BE2C (cell line): ENCODE measurements at regions not wholly inside any gene's neighbourhood (a gene's known extent, or its start where the extent isn't known, plus 50 kb on each side); places are given as distances from the start of the nearest gene placed in this dataset.
"Not testable (repeated sequence)": the region's sequence is repeated elsewhere in the genome, so short reads cannot be mapped to it uniquely, and the experiment has no call there.

Experiments used
- DNase-seq: peaks from one replicate; pipeline ENCODE4 v3.0.0-alpha.2; 2020
- H3K27me3 ChIP-seq: fragments of 250-450 bp; sonication (Bioruptor Pico); 2 replicates; pipeline ENCODE4 v1.5.1; 2020; ENCODE audit warnings: mild to moderate bottlenecking
- H3K36me3 ChIP-seq: fragments of 250-450 bp; sonication (Bioruptor Pico); 2 replicates; pipeline ENCODE4 v1.5.1; 2020; ENCODE audit warnings: mild to moderate bottlenecking
- H3K4me1 ChIP-seq: fragments of 250-450 bp; sonication (Bioruptor Pico); 2 replicates; pipeline ENCODE4 v1.5.1; 2020
- H3K4me3 ChIP-seq: 2 replicates; pipeline ENCODE4 v1.5.1; 2011; ENCODE audit warnings: low read depth, low read length
- H3K9me3 ChIP-seq: fragments of 250-450 bp; sonication (Bioruptor Pico); 2 replicates; pipeline ENCODE4 v1.5.1; 2020
- TF ChIP-seq, protein P1 (sequence below): IDR thresholded peaks from 2 replicates; pipeline ENCODE4 v1.5.1; 2012; ENCODE audit warnings: mild to moderate bottlenecking, low read depth, low read length

DNA sequence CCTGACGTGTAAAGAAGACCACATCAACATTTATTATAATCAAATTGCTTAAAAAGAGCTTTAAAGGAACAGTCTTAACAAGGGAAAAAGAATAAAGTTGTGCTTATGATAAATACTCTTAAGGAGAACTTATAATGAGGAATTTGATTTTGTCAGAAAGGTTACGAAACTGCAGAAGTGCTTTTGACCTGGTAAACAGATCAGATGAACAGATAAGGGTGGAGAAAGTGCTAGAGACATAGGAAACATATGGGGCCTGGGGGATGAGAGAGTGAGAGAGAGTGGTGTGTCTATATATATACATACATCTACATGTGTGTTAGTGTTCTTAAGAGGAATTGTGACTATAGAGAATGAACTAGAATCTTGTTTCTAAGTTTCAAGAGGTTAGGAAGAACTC, 186.2 kb upstream of the GJE1 start:
- no peaks in the 10 kb centered on the region for H3K9me3 ChIP-seq
- no peak for DNase-seq
- no peaks in the 10 kb centered on the region for H3K4me1 ChIP-seq
- no peak overlapping the region for H3K4me3 ChIP-seq
- no peaks in the 10 kb centered on the region for H3K27me3 ChIP-seq
- TF ChIP-seq, protein P1, sequence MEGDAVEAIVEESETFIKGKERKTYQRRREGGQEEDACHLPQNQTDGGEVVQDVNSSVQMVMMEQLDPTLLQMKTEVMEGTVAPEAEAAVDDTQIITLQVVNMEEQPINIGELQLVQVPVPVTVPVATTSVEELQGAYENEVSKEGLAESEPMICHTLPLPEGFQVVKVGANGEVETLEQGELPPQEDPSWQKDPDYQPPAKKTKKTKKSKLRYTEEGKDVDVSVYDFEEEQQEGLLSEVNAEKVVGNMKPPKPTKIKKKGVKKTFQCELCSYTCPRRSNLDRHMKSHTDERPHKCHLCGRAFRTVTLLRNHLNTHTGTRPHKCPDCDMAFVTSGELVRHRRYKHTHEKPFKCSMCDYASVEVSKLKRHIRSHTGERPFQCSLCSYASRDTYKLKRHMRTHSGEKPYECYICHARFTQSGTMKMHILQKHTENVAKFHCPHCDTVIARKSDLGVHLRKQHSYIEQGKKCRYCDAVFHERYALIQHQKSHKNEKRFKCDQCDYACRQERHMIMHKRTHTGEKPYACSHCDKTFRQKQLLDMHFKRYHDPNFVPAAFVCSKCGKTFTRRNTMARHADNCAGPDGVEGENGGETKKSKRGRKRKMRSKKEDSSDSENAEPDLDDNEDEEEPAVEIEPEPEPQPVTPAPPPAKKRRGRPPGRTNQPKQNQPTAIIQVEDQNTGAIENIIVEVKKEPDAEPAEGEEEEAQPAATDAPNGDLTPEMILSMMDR = no peak
- no peaks in the 10 kb centered on the region for H3K36me3 ChIP-seq

DNA sequence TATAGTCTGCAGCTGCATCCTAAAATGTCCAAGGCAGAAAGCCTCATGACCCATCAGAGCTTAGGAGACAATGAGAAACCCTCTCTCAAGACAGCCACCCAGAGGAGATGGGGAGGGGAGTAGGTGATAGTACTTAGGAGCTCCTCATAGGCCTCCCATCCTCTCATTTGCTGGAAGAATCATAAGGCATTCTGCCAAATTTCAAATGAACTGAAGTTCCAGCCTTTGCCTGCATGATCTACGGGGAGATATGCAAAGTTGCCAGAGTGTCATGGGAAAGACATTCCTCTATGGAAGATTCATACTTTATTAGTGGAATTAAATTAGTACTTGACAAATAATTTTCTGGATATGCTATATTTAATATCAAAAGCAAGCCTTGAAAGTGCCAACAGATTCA, 194.1 kb upstream of the GJE1 start:
- TF ChIP-seq, protein P1 = no peak
- no peak for DNase-seq
- no peaks in the 10 kb centered on the region for H3K4me1 ChIP-seq
- H3K4me3 ChIP-seq = no peak overlapping the region
- H3K36me3 ChIP-seq = no peaks in the 10 kb centered on the region
- H3K9me3 ChIP-seq = no peaks in the 10 kb centered on the region
- no peaks in the 10 kb centered on the region for H3K27me3 ChIP-seq

DNA sequence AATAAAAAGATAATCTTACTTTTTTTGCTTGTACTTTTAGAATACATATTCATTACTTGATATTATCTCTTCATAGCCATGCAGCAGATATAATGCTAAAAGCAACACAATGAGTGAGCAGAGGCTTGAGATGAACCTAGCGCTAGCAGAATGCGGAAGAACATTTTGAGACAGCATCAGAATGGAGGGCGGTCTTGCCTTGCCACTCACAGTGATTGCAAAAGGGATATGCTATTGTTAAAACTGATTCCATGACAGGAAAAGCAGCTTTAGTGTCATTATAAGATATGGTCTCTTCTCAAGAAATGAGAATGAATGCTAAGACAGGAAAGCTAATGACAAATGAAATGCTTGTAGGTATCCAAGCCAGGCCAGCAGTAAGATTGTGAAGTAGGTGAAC, 200.0 kb upstream of the GJE1 start:
- H3K4me3 ChIP-seq = no peak overlapping the region
- no peak for DNase-seq
- H3K4me1 ChIP-seq = no peaks in the 10 kb centered on the region
- no peaks in the 10 kb centered on the region for H3K27me3 ChIP-seq
- TF ChIP-seq, protein P1 = no peak
- H3K9me3 ChIP-seq = no peaks in the 10 kb centered on the region
- no peaks in the 10 kb centered on the region for H3K36me3 ChIP-seq

DNA sequence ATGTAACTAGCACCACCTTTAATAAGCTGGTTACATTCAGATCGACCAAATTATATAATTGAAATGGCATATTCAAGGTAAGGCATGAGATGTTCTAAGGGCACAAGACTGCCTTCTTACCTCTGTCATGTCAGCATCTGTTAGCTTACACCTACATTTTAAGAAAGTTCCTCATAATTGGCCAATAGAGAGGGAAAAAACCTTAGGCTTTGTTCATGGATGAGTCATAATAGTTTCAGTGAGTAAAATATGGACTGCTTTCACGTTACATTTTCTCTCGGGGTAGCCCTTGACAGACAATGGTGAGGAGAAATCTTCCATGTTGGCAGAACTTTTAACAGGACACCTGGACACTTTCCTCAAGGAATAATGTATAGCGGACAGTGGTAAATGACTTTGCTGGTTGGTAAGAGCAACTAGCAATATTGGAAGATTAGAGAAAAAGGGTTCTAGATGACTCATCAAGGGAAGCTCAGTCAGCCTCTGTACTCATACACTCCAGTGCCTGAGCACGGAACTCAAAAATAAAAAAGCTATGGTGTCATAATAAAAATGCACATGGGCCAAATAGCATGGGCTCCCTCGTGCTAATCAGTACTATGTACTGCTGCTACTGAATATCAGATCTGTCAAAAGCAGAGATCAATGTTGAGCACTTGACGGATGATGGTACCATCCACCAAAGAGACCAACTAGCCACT, 206.4 kb upstream of the GJE1 start:
- H3K36me3 ChIP-seq, H3K4me1 ChIP-seq, DNase-seq, H3K9me3 ChIP-seq, H3K4me3 ChIP-seq, H3K27me3 ChIP-seq: not testable (repeated sequence)

DNA sequence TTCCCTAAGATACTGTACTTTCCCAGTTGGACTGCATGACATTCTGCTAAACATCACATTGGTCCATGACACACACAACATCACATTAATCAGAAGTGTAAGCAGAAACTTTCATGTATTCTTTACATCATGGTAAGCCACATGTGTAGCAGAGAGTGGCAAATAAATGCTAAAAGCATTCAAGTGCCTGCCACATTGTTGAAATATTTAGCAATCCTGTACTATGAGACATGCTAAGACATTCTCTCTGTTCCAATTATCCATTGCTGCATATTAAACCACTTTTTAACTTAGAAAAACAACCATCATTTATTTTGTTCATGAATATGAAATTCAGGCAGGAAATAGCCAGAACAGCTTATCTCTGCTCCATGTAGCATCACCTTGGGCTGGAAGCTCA, 207.7 kb upstream of the GJE1 start:
- H3K9me3 ChIP-seq = no peaks in the 10 kb centered on the region
- TF ChIP-seq, protein P1 = no peak

DNA sequence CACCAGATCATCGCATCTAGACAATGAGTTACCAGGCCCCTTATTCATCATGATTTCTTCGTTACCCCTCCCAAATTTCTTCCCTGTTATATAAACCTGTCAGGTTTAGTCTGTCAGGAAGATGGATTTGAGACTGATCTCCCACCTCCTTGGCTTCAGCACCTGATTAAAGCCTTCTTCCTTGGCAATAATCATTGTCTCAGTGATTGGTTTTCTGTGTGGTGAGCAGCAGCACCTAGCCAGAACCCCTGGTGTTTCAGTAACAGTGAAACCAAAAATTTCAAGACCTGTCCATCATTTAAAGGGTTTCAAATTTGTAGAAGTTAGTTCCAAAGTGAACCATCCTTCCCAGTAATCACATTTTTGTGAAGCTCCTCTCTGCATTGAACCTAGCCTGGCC, 209.8 kb upstream of the GJE1 start:
- no peak overlapping the region for H3K4me3 ChIP-seq
- H3K36me3 ChIP-seq = no peaks in the 10 kb centered on the region
- no peaks in the 10 kb centered on the region for H3K27me3 ChIP-seq
- DNase-seq = no peak
- no peaks in the 10 kb centered on the region for H3K9me3 ChIP-seq
- TF ChIP-seq, protein P1 = no peak
- no peaks in the 10 kb centered on the region for H3K4me1 ChIP-seq

More for the DNA sequence above, 207.7 kb upstream of the GJE1 start:
- Histone ChIP-seq H3K36me3 (no peaks in the 10 kb centered on the region), H3K4me1 (no peaks in the 10 kb centered on the region), H3K27me3 (no peaks in the 10 kb centered on the region), H3K4me3 (no peak overlapping the region)
- no peak for DNase-seq

DNA sequence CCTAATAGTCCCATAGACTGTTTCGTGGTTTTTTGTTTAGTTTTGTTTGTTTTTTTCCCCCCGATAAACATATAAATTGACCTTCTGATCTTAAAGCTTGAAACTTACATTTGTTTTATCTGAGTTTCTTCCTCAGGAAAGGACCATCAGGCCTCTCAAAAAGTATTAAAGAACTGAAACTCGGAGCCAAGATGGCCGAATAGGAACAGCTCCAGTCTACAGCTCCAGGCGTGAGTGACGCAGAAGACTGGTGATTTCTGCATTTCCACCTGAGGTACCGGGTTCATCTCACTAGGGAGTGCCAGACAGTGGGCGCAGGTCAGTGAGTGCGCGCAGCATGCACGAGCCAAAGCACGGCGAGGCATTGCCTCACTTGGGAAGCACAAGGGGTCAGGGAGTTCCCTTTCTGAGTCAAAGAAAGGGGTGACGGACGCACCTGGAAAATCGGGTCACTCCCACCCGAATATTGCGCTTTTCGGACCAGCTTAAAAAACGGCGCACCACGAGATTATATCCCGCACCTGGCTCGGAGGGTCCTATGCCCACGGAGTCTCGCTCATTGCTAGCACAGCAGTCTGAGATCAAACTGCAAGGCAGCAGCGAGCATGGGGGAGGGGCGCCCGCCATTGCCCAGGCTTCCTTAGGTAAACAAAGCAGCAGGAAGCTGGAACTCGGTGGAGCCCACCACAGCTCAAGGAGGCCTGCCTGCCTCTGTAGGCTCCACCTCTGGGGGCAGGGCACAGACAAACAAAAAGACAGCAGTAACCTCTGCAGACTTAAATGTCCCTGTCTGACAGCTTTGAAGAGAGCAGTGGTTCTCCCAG, 215.8 kb upstream of the GJE1 start:
- not testable (repeated sequence) for DNase-seq, H3K9me3 ChIP-seq

More for the DNA sequence above, 215.8 kb upstream of the GJE1 start:
- not testable (repeated sequence) for H3K27me3 ChIP-seq, H3K36me3 ChIP-seq, H3K4me1 ChIP-seq, H3K4me3 ChIP-seq
